HCEC 1CT (cell line): ENCODE measurements at regions not wholly inside any gene's neighbourhood (a gene's known extent, or its start where the extent isn't known, plus 50 kb on each side); places are given as distances from the start of the nearest gene placed in this dataset.
"Not testable (repeated sequence)": the region's sequence is repeated elsewhere in the genome, so short reads cannot be mapped to it uniquely, and the experiment has no call there.

Source experiments
- DNase-seq: peaks from one replicate; pipeline ENCODE4 v3.0.0-alpha.2; 2017

GRCh38 chr6:19714434-19715166 lies 122.6 kb upstream of the ID4 start:
- DNase-seq: no peak

- no peak for DNase-seq
These were observed 122.0 kb upstream of the ID4 start for GRCh38 chr6:19715167-19715551.

- peak; percentile 28 for DNase-seq
These were observed 117.5 kb upstream of the ID4 start for GRCh38 chr6:19719691-19720128.

GRCh38 chr6:19721766-19722377 lies 115.3 kb upstream of the ID4 start:
- DNase-seq: no peak

- no peak for DNase-seq
These were observed 114.2 kb upstream of the ID4 start for GRCh38 chr6:19722999-19723398.

GRCh38 chr6:19723545-19723944 lies 113.6 kb upstream of the ID4 start:
- peak; percentile 90 for DNase-seq

- not testable (repeated sequence) for DNase-seq
These were observed 111.7 kb upstream of the ID4 start for GRCh38 chr6:19725436-19725835.

- peak; percentile 95 for DNase-seq
These were observed 105.9 kb upstream of the ID4 start for GRCh38 chr6:19731282-19731681.

- DNase-seq: no peak
These were observed 103.1 kb upstream of the ID4 start for GRCh38 chr6:19734061-19734460.

- no peak for DNase-seq
These were observed 102.7 kb upstream of the ID4 start for GRCh38 chr6:19734519-19734918.

- DNase-seq: no peak
These were observed 101.1 kb upstream of the ID4 start for GRCh38 chr6:19736066-19736465.

- no peak for DNase-seq
These were observed 99.2 kb upstream of the ID4 start for GRCh38 chr6:19738010-19738409.

GRCh38 chr6:19749722-19750121 lies 87.4 kb upstream of the ID4 start:
- no peak for DNase-seq

- no peak for DNase-seq
These were observed 84.4 kb upstream of the ID4 start for GRCh38 chr6:19752746-19753145.

GRCh38 chr6:19753826-19754225 lies 83.3 kb upstream of the ID4 start:
- no peak for DNase-seq

GRCh38 chr6:19754686-19755085 lies 82.5 kb upstream of the ID4 start:
- no peak for DNase-seq

GRCh38 chr6:19755181-19755580 lies 82.0 kb upstream of the ID4 start:
- no peak for DNase-seq

- peak; percentile 32 for DNase-seq
These were observed 80.1 kb upstream of the ID4 start for GRCh38 chr6:19757036-19757435.

- peak; percentile 86 for DNase-seq
These were observed 77.9 kb upstream of the ID4 start for GRCh38 chr6:19759117-19759880.

GRCh38 chr6:19761121-19761520 lies 76.0 kb upstream of the ID4 start:
- DNase-seq: no peak

GRCh38 chr6:19771753-19772336 lies 65.3 kb upstream of the ID4 start:
- DNase-seq: peak; percentile 49

- no peak for DNase-seq
These were observed 64.3 kb upstream of the ID4 start for GRCh38 chr6:19772891-19773290.

- no peak for DNase-seq
These were observed 55.9 kb upstream of the ID4 start for GRCh38 chr6:19781269-19781668.

GRCh38 chr6:19782588-19782987 lies 54.6 kb upstream of the ID4 start:
- no peak for DNase-seq
